IPS-NIHi7 (cell line): ENCODE measurements at regions not wholly inside any gene's neighbourhood (a gene's known extent, or its start where the extent isn't known, plus 50 kb on each side); places are given as distances from the start of the nearest gene placed in this dataset.
"Not testable (repeated sequence)": the region's sequence is repeated elsewhere in the genome, so short reads cannot be mapped to it uniquely, and the experiment has no call there.

Experiments used
- DNase-seq: peaks from one replicate; pipeline ENCODE4 v3.0.0; 2012; ENCODE audit warnings: mixed read lengths; ENCODE audit errors: extremely low spot score

- not testable (repeated sequence) for DNase-seq
Measured at GRCh38 chr5:117304512-117305107, 730.0 kb upstream of the SEMA6A start.

- DNase-seq = no peak
Measured at GRCh38 chr5:117302949-117303348, 728.3 kb upstream of the SEMA6A start.

- DNase-seq = no peak
Measured at GRCh38 chr5:117302473-117302872, 727.9 kb upstream of the SEMA6A start.

GRCh38 chr5:117299936-117300328 is 725.3 kb upstream of the SEMA6A start:
- no peak for DNase-seq

- no peak for DNase-seq
Measured at GRCh38 chr5:117299224-117299935, 724.8 kb upstream of the SEMA6A start.

- DNase-seq = no peak
Measured at GRCh38 chr5:117296872-117297271, 722.2 kb upstream of the SEMA6A start.

- DNase-seq = no peak
Measured at GRCh38 chr5:117295941-117296340, 721.3 kb upstream of the SEMA6A start.

GRCh38 chr5:117286813-117287212 is 712.2 kb upstream of the SEMA6A start:
- DNase-seq = no peak

- DNase-seq = no peak
Measured at GRCh38 chr5:117271656-117272055, 697.0 kb upstream of the SEMA6A start.

- DNase-seq = no peak
Measured at GRCh38 chr5:117266280-117266679, 691.7 kb upstream of the SEMA6A start.

GRCh38 chr5:117263231-117263630 is 688.6 kb upstream of the SEMA6A start:
- DNase-seq = no peak

- no peak for DNase-seq
Measured at GRCh38 chr5:117262572-117263131, 688.0 kb upstream of the SEMA6A start.

- DNase-seq = no peak
Measured at GRCh38 chr5:117261948-117262571, 687.4 kb upstream of the SEMA6A start.

GRCh38 chr5:117255211-117256027 is 680.8 kb upstream of the SEMA6A start:
- DNase-seq = no peak

GRCh38 chr5:117252566-117252965 is 677.9 kb upstream of the SEMA6A start:
- no peak for DNase-seq

- no peak for DNase-seq
Measured at GRCh38 chr5:117249086-117249815, 674.6 kb upstream of the SEMA6A start.

GRCh38 chr5:117246424-117246823 is 671.8 kb upstream of the SEMA6A start:
- no peak for DNase-seq

GRCh38 chr5:117245130-117245529 is 670.5 kb upstream of the SEMA6A start:
- no peak for DNase-seq

GRCh38 chr5:117242028-117242427 is 667.4 kb upstream of the SEMA6A start:
- DNase-seq = no peak

- no peak for DNase-seq
Measured at GRCh38 chr5:117236941-117237340, 662.3 kb upstream of the SEMA6A start.

- DNase-seq = no peak
Measured at GRCh38 chr5:117235786-117236185, 661.2 kb upstream of the SEMA6A start.
